Stomach (tissue), 4 donors: ENCODE measurements at regions not wholly inside any gene's neighbourhood (a gene's known extent, or its start where the extent isn't known, plus 50 kb on each side); places are given as distances from the start of the nearest gene placed in this dataset.
"Not testable (repeated sequence)": the region's sequence is repeated elsewhere in the genome, so short reads cannot be mapped to it uniquely, and the experiment has no call there.

Experiments used
- EP300 ChIP-seq: sonication (generic); formaldehyde crosslinking; IDR thresholded peaks from one replicate; pipeline ENCODE4 v1.6.1; 2017; ENCODE audit warnings: antibody characterized with exemption
- POLR2A ChIP-seq, 4 donors: fragments of 450-650 bp; IDR thresholded peaks; one replicate each; pipeline ENCODE4 v1.6.1; 2016; ENCODE audit warnings: antibody characterized with exemption in 4 of 4, control low read depth in 2 of 4, mild to moderate bottlenecking in 1 of 4, moderate library complexity in 1 of 4
- POLR2AphosphoS5 ChIP-seq, 3 donors: sonication (generic); formaldehyde crosslinking; IDR thresholded peaks; one replicate each; pipeline ENCODE4 v1.6.1; 2016; ENCODE audit warnings: antibody characterized with exemption in 3 of 3
- TF ChIP-seq, protein P1 (sequence below), 7 experiments: fragments of 450-650 bp in 4 of 7; fragments of 200-600 bp in 3 of 7; sonication (generic) in 3 of 7; IDR thresholded peaks; one replicate each; pipeline ENCODE4 v1.5.1; 2016 to 2019; ENCODE audit warnings: antibody characterized with exemption in 7 of 7, control low read depth in 2 of 7, mild to moderate bottlenecking in 1 of 7

- TF ChIP-seq, protein P1, sequence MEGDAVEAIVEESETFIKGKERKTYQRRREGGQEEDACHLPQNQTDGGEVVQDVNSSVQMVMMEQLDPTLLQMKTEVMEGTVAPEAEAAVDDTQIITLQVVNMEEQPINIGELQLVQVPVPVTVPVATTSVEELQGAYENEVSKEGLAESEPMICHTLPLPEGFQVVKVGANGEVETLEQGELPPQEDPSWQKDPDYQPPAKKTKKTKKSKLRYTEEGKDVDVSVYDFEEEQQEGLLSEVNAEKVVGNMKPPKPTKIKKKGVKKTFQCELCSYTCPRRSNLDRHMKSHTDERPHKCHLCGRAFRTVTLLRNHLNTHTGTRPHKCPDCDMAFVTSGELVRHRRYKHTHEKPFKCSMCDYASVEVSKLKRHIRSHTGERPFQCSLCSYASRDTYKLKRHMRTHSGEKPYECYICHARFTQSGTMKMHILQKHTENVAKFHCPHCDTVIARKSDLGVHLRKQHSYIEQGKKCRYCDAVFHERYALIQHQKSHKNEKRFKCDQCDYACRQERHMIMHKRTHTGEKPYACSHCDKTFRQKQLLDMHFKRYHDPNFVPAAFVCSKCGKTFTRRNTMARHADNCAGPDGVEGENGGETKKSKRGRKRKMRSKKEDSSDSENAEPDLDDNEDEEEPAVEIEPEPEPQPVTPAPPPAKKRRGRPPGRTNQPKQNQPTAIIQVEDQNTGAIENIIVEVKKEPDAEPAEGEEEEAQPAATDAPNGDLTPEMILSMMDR (IDR thresholded peaks at IDR 0.05): not testable (repeated sequence)
- TF ChIP-seq POLR2AphosphoS5 (IDR thresholded peaks at IDR 0.05); POLR2A (IDR thresholded peaks at IDR 0.05); EP300: not testable (repeated sequence)
Observed at GRCh38 chr4:14169940-14170339, 542.4 kb upstream of the BOD1L1 start.
